ENCODE measurements at regions not wholly inside any gene's neighbourhood (a gene's known extent, or its start where the extent isn't known, plus 50 kb on each side); places are given as distances from the start of the nearest gene placed in this dataset.
"Not testable (repeated sequence)": the region's sequence is repeated elsewhere in the genome, so short reads cannot be mapped to it uniquely, and the experiment has no call there.

- TF ChIP-seq, protein P1, sequence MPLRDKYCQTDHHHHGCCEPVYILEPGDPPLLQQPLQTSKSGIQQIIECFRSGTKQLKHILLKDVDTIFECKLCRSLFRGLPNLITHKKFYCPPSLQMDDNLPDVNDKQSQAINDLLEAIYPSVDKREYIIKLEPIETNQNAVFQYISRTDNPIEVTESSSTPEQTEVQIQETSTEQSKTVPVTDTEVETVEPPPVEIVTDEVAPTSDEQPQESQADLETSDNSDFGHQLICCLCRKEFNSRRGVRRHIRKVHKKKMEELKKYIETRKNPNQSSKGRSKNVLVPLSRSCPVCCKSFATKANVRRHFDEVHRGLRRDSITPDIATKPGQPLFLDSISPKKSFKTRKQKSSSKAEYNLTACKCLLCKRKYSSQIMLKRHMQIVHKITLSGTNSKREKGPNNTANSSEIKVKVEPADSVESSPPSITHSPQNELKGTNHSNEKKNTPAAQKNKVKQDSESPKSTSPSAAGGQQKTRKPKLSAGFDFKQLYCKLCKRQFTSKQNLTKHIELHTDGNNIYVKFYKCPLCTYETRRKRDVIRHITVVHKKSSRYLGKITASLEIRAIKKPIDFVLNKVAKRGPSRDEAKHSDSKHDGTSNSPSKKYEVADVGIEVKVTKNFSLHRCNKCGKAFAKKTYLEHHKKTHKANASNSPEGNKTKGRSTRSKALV (CRISPR knock-in tag; IDR thresholded peaks at IDR 0.05) = no peak
- TF ChIP-seq HNF4G (IDR thresholded peaks at IDR 0.05; ENCODE audit: borderline replicate concordance, low read depth, low read length) = no peak
- no peak for TF ChIP-seq HNF4G (CRISPR knock-in tag; IDR thresholded peaks at IDR 0.05; ENCODE audit: borderline replicate concordance, low read depth)
Measured at GRCh38 chr17:78294356-78294755, 62.9 kb downstream of the TMEM235 start (continued).

GRCh38 chr17:78293151-78293550 lies 61.7 kb downstream of the TMEM235 start:
- Histone ChIP-seq H3K27me3 (ENCODE audit: control insufficient read depth in 1 of 2, insufficient read depth in 2 of 2, low read length in 2 of 2) (peaks cover 8 to 56% of the 10 kb centered on the region in 2 experiments), H3K4me1 (ENCODE audit: insufficient read depth, low read length) (peaks cover 27% of the 10 kb centered on the region)
- intact Hi-C loops (cut with micrococcal nuclease; ENCODE audit: unreplicated experiment); BruUV-seq (replicated peaks); CTCF ChIA-PET (ENCODE audit: low intra/inter-chr PET ratio, low total read pairs); DNase-seq (ENCODE audit: low spot score); FAIRE-seq; H3K27ac ChIP-seq (ENCODE audit: extremely low read length, insufficient read depth, low read length); H3K9me3 ChIP-seq (ENCODE audit: low read length); H2AFZ ChIP-seq (ENCODE audit: low read length); H4K20me1 ChIP-seq (ENCODE audit: insufficient read depth, low read length); H3K36me3 ChIP-seq (replicated peaks in 1 of 2; ENCODE audit: control insufficient read depth in 1 of 2, insufficient read depth in 2 of 2, low read length in 2 of 2); H3K4me2 ChIP-seq (ENCODE audit: low read depth, low read length); ATAC-seq; H3K79me2 ChIP-seq (ENCODE audit: insufficient read depth, low read length); H3K4me3 ChIP-seq (replicated peaks in 1 of 3; ENCODE audit: insufficient read depth in 1 of 3, low read depth in 2 of 3, low read length in 3 of 3); POLR2A ChIA-PET; H3K9ac ChIP-seq (ENCODE audit: insufficient read depth, low read depth, low read length): not testable (repeated sequence)
- in situ Hi-C loops (cut with HindIII; ENCODE audit: extremely low pct_ligation_motif_present, low pct_unique_long_range_greater_than_20kb) = loop anchor here (5.0 kb wide), 1 partner anchor 129 kb away; no protein-coding TSS in a partner anchor
- 63% methylated on average over 6 of the region's 6 CpGs for WGBS (ENCODE audit: low lambda C conversion rate)
